ENCODE measurements at regions not wholly inside any gene's neighbourhood (a gene's known extent, or its start where the extent isn't known, plus 50 kb on each side); places are given as distances from the start of the nearest gene placed in this dataset.
A peak's percentile ranks its signal among the peaks of the same experiment; 100 is the strongest.

GRCh38 chr18:72470391-72470790 lies 73.8 kb downstream of the CBLN2 start:
- H3K9me3 ChIP-seq (ENCODE audit: low read depth): no peaks in the 10 kb centered on the region
- H3K4me1 ChIP-seq (ENCODE audit: low read depth): no peaks in the 10 kb centered on the region
- TF ChIP-seq, protein P1, sequence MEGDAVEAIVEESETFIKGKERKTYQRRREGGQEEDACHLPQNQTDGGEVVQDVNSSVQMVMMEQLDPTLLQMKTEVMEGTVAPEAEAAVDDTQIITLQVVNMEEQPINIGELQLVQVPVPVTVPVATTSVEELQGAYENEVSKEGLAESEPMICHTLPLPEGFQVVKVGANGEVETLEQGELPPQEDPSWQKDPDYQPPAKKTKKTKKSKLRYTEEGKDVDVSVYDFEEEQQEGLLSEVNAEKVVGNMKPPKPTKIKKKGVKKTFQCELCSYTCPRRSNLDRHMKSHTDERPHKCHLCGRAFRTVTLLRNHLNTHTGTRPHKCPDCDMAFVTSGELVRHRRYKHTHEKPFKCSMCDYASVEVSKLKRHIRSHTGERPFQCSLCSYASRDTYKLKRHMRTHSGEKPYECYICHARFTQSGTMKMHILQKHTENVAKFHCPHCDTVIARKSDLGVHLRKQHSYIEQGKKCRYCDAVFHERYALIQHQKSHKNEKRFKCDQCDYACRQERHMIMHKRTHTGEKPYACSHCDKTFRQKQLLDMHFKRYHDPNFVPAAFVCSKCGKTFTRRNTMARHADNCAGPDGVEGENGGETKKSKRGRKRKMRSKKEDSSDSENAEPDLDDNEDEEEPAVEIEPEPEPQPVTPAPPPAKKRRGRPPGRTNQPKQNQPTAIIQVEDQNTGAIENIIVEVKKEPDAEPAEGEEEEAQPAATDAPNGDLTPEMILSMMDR (IDR thresholded peaks at IDR 0.05; ENCODE audit: low read depth, low read length): no peak
- no peak overlapping the region for H3K4me3 ChIP-seq
- no peaks in the 10 kb centered on the region for H3K27me3 ChIP-seq
- no peak overlapping the region for H3K27ac ChIP-seq
- no peaks in the 10 kb centered on the region for H3K36me3 ChIP-seq
- peak in 1 of 2 donors; percentile 4 for DNase-seq (ENCODE audit: low read depth in 1 of 2, low spot score in 1 of 2)

- Histone ChIP-seq H3K4me3 (no peak overlapping the region), H3K4me1 (ENCODE audit: low read depth) (no peaks in the 10 kb centered on the region), H3K27ac (no peak overlapping the region), H3K9me3 (ENCODE audit: low read depth) (no peaks in the 10 kb centered on the region), H3K27me3 (no peaks in the 10 kb centered on the region), H3K36me3 (no peaks in the 10 kb centered on the region)
- TF ChIP-seq, protein P1 (IDR thresholded peaks at IDR 0.05; ENCODE audit: low read depth, low read length): no peak
- DNase-seq (ENCODE audit: low read depth in 1 of 2, low spot score in 1 of 2): no peak
Measured at GRCh38 chr18:72468021-72468710, 76.0 kb downstream of the CBLN2 start.

DNA sequence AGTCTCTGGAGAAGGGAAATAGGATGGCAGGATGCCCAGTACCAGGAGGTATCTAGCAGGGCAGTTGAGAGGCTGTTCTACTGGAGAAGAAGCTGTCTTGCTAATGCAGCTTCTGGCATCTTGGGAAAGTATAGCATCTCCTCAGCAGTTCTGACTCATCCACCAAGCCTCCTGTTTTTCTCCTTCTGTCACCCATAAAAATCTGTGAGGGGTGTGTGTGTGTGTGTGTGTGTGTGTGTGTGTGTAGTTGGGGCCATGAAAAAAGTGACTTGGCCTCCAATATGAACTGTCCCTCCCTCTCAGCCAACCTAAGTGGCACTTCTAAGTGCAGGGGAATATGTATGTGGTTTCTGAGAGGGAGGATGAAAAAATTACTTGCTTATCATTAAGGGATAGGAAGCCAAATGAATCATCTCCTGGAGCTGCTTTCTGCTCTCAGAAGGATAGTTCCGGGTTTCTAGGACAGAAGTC lies 83.9 kb downstream of the CBLN2 start:
- DNase-seq (ENCODE audit: low read depth in 1 of 2, low spot score in 1 of 2): peak in 1 of 2 donors; percentile 61
- no peak overlapping the region for H3K4me3 ChIP-seq
- H3K27me3 ChIP-seq: no peaks in the 10 kb centered on the region
- TF ChIP-seq, protein P1 (IDR thresholded peaks at IDR 0.05; ENCODE audit: low read depth, low read length): no peak
- no peaks in the 10 kb centered on the region for H3K4me1 ChIP-seq (ENCODE audit: low read depth)
- no peaks in the 10 kb centered on the region for H3K36me3 ChIP-seq
- no peaks in the 10 kb centered on the region for H3K9me3 ChIP-seq (ENCODE audit: low read depth)
- H3K27ac ChIP-seq: no peak overlapping the region

DNA sequence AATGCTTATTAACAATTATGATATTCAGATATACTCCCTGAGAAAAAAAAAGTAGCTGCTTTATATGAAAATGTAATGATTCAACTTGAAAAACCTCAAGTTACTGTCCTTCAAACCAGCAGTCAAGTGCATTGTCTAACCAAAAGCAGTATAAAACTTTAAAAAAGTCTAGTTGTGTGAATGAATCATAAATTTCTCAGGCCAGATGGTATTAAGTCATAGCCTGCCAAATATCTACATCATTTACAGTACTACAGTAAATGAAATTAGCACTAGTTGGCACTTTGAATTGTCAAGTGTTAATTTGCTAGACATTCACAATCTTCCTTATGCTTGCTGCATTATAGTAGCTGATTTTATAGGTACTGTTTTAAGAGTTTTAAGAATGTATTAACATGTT lies 85.9 kb downstream of the CBLN2 start:
- no peaks in the 10 kb centered on the region for H3K4me1 ChIP-seq (ENCODE audit: low read depth)
- no peak for DNase-seq (ENCODE audit: low read depth in 1 of 2, low spot score in 1 of 2)
- H3K9me3 ChIP-seq (ENCODE audit: low read depth): no peaks in the 10 kb centered on the region
- H3K27ac ChIP-seq: no peak overlapping the region
- TF ChIP-seq, protein P1 (IDR thresholded peaks at IDR 0.05; ENCODE audit: low read depth, low read length): no peak
- H3K36me3 ChIP-seq: no peaks in the 10 kb centered on the region
- no peak overlapping the region for H3K4me3 ChIP-seq
- no peaks in the 10 kb centered on the region for H3K27me3 ChIP-seq

- Histone ChIP-seq H3K9me3 (ENCODE audit: low read depth) (no peaks in the 10 kb centered on the region), H3K4me3 (no peak overlapping the region), H3K27me3 (no peaks in the 10 kb centered on the region), H3K36me3 (no peaks in the 10 kb centered on the region), H3K4me1 (ENCODE audit: low read depth) (no peaks in the 10 kb centered on the region), H3K27ac (no peak overlapping the region)
- peak in 1 of 2 donors; percentile 63 for DNase-seq (ENCODE audit: low read depth in 1 of 2, low spot score in 1 of 2)
- TF ChIP-seq, protein P1 (IDR thresholded peaks at IDR 0.05; ENCODE audit: low read depth, low read length): no peak
Measured at GRCh38 chr18:72456802-72457201, 87.3 kb downstream of the CBLN2 start.

Data from cardiac muscle cell (in vitro differentiated cells and primary cell).